Mesothelial cell of epicardium (in vitro differentiated cells): ENCODE measurements at regions not wholly inside any gene's neighbourhood (a gene's known extent, or its start where the extent isn't known, plus 50 kb on each side); places are given as distances from the start of the nearest gene placed in this dataset.

Experiments used
- DNase-seq, 2 experiments: peaks; one replicate each; pipeline ENCODE4 v3.0.0; 2021; ENCODE audit warnings: low spot score in 2 of 2; ENCODE audit not compliant: unreplicated experiment in 2 of 2
- H3K27ac Mint-ChIP-seq: 2 replicates; pipeline ENCODE4 v1.8.0; 2021; ENCODE audit warnings: mixed read lengths
- H3K27me3 Mint-ChIP-seq: 2 replicates; pipeline ENCODE4 v1.8.0; 2021; ENCODE audit warnings: low read depth, mixed read lengths
- H3K36me3 Mint-ChIP-seq: 2 replicates; pipeline ENCODE4 v1.8.0; 2021; ENCODE audit warnings: mixed read lengths
- H3K4me1 Mint-ChIP-seq: 2 replicates; pipeline ENCODE4 v1.8.0; 2021; ENCODE audit warnings: mixed read lengths
- H3K4me3 Mint-ChIP-seq: 2 replicates; pipeline ENCODE4 v1.8.0; 2021; ENCODE audit warnings: mild to moderate bottlenecking, moderate library complexity, mixed read lengths
- H3K9me3 Mint-ChIP-seq: 2 replicates; pipeline ENCODE4 v1.8.0; 2021; ENCODE audit warnings: mixed read lengths
- CTCF ChIP-seq: fragments of 200-600 bp; sonication (generic); IDR thresholded peaks from one replicate; pipeline ENCODE4 v1.5.0; 2021; ENCODE audit warnings: antibody characterized with exemption; ENCODE audit not compliant: unreplicated experiment

- TF ChIP-seq CTCF = no peak
- DNase-seq = no peak
- no peak overlapping the region for H3K4me3 Mint-ChIP-seq
- H3K4me1 Mint-ChIP-seq = no peaks in the 10 kb centered on the region
- no peak overlapping the region for H3K27ac Mint-ChIP-seq
- H3K9me3 Mint-ChIP-seq = peaks cover 32% of the 10 kb centered on the region
- H3K27me3 Mint-ChIP-seq = peaks cover 3% of the 10 kb centered on the region
- peaks cover 4% of the 10 kb centered on the region for H3K36me3 Mint-ChIP-seq
These were observed 1210.6 kb upstream of the NXPH2 start for GRCh38 chr2:139990646-139991335.

- H3K27ac Mint-ChIP-seq = no peak overlapping the region
- no peak for TF ChIP-seq CTCF
- DNase-seq = no peak
- H3K27me3 Mint-ChIP-seq = no peaks in the 10 kb centered on the region
- H3K4me1 Mint-ChIP-seq = peaks cover 10% of the 10 kb centered on the region
- peaks cover 3% of the 10 kb centered on the region for H3K36me3 Mint-ChIP-seq
- H3K4me3 Mint-ChIP-seq = no peak overlapping the region
- peaks cover 33% of the 10 kb centered on the region for H3K9me3 Mint-ChIP-seq
These were observed 1189.1 kb upstream of the NXPH2 start for GRCh38 chr2:139969323-139969722.

GRCh38 chr2:139968588-139968987 is 1188.4 kb upstream of the NXPH2 start:
- Mint-ChIP-seq H3K4me1 (peaks cover 11% of the 10 kb centered on the region), H3K27ac (no peak overlapping the region), H3K4me3 (no peak overlapping the region), H3K36me3 (peaks cover 3% of the 10 kb centered on the region), H3K9me3 (peaks cover 26% of the 10 kb centered on the region), H3K27me3 (no peaks in the 10 kb centered on the region)
- TF ChIP-seq CTCF = no peak
- no peak for DNase-seq

- no peak overlapping the region for H3K27ac Mint-ChIP-seq
- no peak for DNase-seq
- no peaks in the 10 kb centered on the region for H3K36me3 Mint-ChIP-seq
- no peaks in the 10 kb centered on the region for H3K27me3 Mint-ChIP-seq
- peaks cover 11% of the 10 kb centered on the region for H3K4me1 Mint-ChIP-seq
- H3K9me3 Mint-ChIP-seq = peaks cover 17% of the 10 kb centered on the region
- H3K4me3 Mint-ChIP-seq = no peak overlapping the region
- TF ChIP-seq CTCF = no peak
These were observed 1187.5 kb upstream of the NXPH2 start for GRCh38 chr2:139967665-139968064.

- no peak overlapping the region for H3K27ac Mint-ChIP-seq
- H3K9me3 Mint-ChIP-seq = peaks cover 14% of the 10 kb centered on the region
- peaks cover 11% of the 10 kb centered on the region for H3K4me1 Mint-ChIP-seq
- TF ChIP-seq CTCF = no peak
- no peak for DNase-seq
- no peak overlapping the region for H3K4me3 Mint-ChIP-seq
- no peaks in the 10 kb centered on the region for H3K27me3 Mint-ChIP-seq
- peaks cover 2% of the 10 kb centered on the region for H3K36me3 Mint-ChIP-seq
These were observed 1184.7 kb upstream of the NXPH2 start for GRCh38 chr2:139964721-139965440.
